Activated gamma-delta T cell treated with anti-CD3 and anti-CD28 coated beads, Interleukin-2, amount 50 U/mL, for 16 hours (primary cell): ENCODE measurements at regions not wholly inside any gene's neighbourhood (a gene's known extent, or its start where the extent isn't known, plus 50 kb on each side); places are given as distances from the start of the nearest gene placed in this dataset.

Experiments used
- DNase-seq: peaks from one replicate; pipeline ENCODE4 v3.0.0-alpha.2; 2020; ENCODE audit warnings: low read depth

- DNase-seq = no peak
These were observed 246.1 kb downstream of the KLF6 start for GRCh38 chr10:3538656-3539531.

GRCh38 chr10:3538291-3538655 lies 246.7 kb downstream of the KLF6 start:
- DNase-seq = no peak

GRCh38 chr10:3537518-3537917 lies 247.5 kb downstream of the KLF6 start:
- DNase-seq = no peak

GRCh38 chr10:3535001-3535400 lies 250.0 kb downstream of the KLF6 start:
- DNase-seq = no peak

- DNase-seq = no peak
These were observed 250.6 kb downstream of the KLF6 start for GRCh38 chr10:3534433-3534832.

- no peak for DNase-seq
These were observed 251.7 kb downstream of the KLF6 start for GRCh38 chr10:3533296-3533695.

- DNase-seq = no peak
These were observed 252.4 kb downstream of the KLF6 start for GRCh38 chr10:3532644-3533043.

GRCh38 chr10:3531670-3532069 lies 253.3 kb downstream of the KLF6 start:
- DNase-seq = no peak

GRCh38 chr10:3530783-3531645 lies 254.0 kb downstream of the KLF6 start:
- no peak for DNase-seq

GRCh38 chr10:3530346-3530745 lies 254.7 kb downstream of the KLF6 start:
- DNase-seq = no peak

GRCh38 chr10:3529691-3530090 lies 255.3 kb downstream of the KLF6 start:
- DNase-seq = no peak

GRCh38 chr10:3528823-3529403 lies 256.1 kb downstream of the KLF6 start:
- DNase-seq = no peak

- DNase-seq = no peak
These were observed 256.7 kb downstream of the KLF6 start for GRCh38 chr10:3528271-3528670.

- no peak for DNase-seq
These were observed 257.1 kb downstream of the KLF6 start for GRCh38 chr10:3527869-3528268.

- DNase-seq = no peak
These were observed 258.1 kb downstream of the KLF6 start for GRCh38 chr10:3526727-3527501.

- DNase-seq = no peak
These were observed 259.1 kb downstream of the KLF6 start for GRCh38 chr10:3525832-3526449.

GRCh38 chr10:3524086-3524960 lies 260.7 kb downstream of the KLF6 start:
- no peak for DNase-seq

GRCh38 chr10:3523309-3524050 lies 261.5 kb downstream of the KLF6 start:
- no peak for DNase-seq

GRCh38 chr10:3516923-3517255 lies 268.1 kb downstream of the KLF6 start:
- DNase-seq = no peak
